ENCODE measurements at regions not wholly inside any gene's neighbourhood (a gene's known extent, or its start where the extent isn't known, plus 50 kb on each side); places are given as distances from the start of the nearest gene placed in this dataset.
A peak's percentile ranks its signal among the peaks of the same experiment; 100 is the strongest.
"Not testable (repeated sequence)": the region's sequence is repeated elsewhere in the genome, so short reads cannot be mapped to it uniquely, and the experiment has no call there.

- Histone ChIP-seq H3K4me2 (ENCODE audit: extremely low read depth, insufficient read depth, low read length) (no peak overlapping the region), H3K9ac (ENCODE audit: insufficient read depth, low read length) (no peak overlapping the region), H3K9me3 (ENCODE audit: control insufficient read depth, insufficient read depth, low read depth, low read length) (no peaks in the 10 kb centered on the region), H2AFZ (ENCODE audit: low read length) (no peak overlapping the region), H3K4me3 (replicated peaks in 1 of 4; ENCODE audit: control extremely low read depth in 1 of 4, insufficient read depth in 1 of 4, low read depth in 3 of 4, low read length in 4 of 4) (no peak overlapping the region), H4K20me1 (ENCODE audit: control insufficient read depth, extremely low read depth, insufficient read depth, low read length) (no peaks in the 10 kb centered on the region), H3K79me2 (ENCODE audit: control insufficient read depth, insufficient read depth, low read length) (no peaks in the 10 kb centered on the region), H3K27me3 (ENCODE audit: control insufficient read depth, insufficient read depth, low read length) (no peaks in the 10 kb centered on the region), H3K27ac (ENCODE audit: insufficient read depth, low read length) (no peak overlapping the region), H3K36me3 (ENCODE audit: control insufficient read depth, insufficient read depth, low read length) (no peaks in the 10 kb centered on the region), H3K4me1 (ENCODE audit: control insufficient read depth, extremely low read depth, insufficient read depth, low read length) (peaks cover 17% of the 10 kb centered on the region)
- no peak for DNase-seq (ENCODE audit: low read depth in 2 of 2)
- TF ChIP-seq EZH2 (IDR thresholded peaks at IDR 0.05; ENCODE audit: low read length, missing control alignments) (no peak), CTCF (conservative IDR thresholded peaks at IDR 0.05 in 1 of 2, IDR thresholded peaks at IDR 0.05 in 1 of 2; ENCODE audit: low read depth in 1 of 2, low read length in 2 of 2) (peak in 1 of 2 donors; percentile 31)
Measured at GRCh38 chr16:66026211-66026610, 340.3 kb upstream of the CDH5 start.

GRCh38 chr16:66025751-66026150, 340.7 kb upstream of the CDH5 start:
- Histone ChIP-seq H3K36me3 (ENCODE audit: control insufficient read depth, insufficient read depth, low read length) (no peaks in the 10 kb centered on the region), H4K20me1 (ENCODE audit: control insufficient read depth, extremely low read depth, insufficient read depth, low read length) (no peaks in the 10 kb centered on the region)

GRCh38 chr16:66024567-66024966, 341.9 kb upstream of the CDH5 start:
- not testable (repeated sequence) for H3K4me2 ChIP-seq (ENCODE audit: extremely low read depth, insufficient read depth, low read length); H3K36me3 ChIP-seq (ENCODE audit: control insufficient read depth, insufficient read depth, low read length); DNase-seq (ENCODE audit: low read depth in 2 of 2); H3K4me3 ChIP-seq (replicated peaks in 1 of 4; ENCODE audit: control extremely low read depth in 1 of 4, insufficient read depth in 1 of 4, low read depth in 3 of 4, low read length in 4 of 4); H3K79me2 ChIP-seq (ENCODE audit: control insufficient read depth, insufficient read depth, low read length); H2AFZ ChIP-seq (ENCODE audit: low read length); H3K27me3 ChIP-seq (ENCODE audit: control insufficient read depth, insufficient read depth, low read length); H4K20me1 ChIP-seq (ENCODE audit: control insufficient read depth, extremely low read depth, insufficient read depth, low read length); H3K9me3 ChIP-seq (ENCODE audit: control insufficient read depth, insufficient read depth, low read depth, low read length); H3K27ac ChIP-seq (ENCODE audit: insufficient read depth, low read length); H3K9ac ChIP-seq (ENCODE audit: insufficient read depth, low read length)
- H3K4me1 ChIP-seq (ENCODE audit: control insufficient read depth, extremely low read depth, insufficient read depth, low read length): peaks cover 18% of the 10 kb centered on the region

More at GRCh38 chr16:66025751-66026150, 340.7 kb upstream of the CDH5 start:
- TF ChIP-seq CTCF (conservative IDR thresholded peaks at IDR 0.05 in 1 of 2, IDR thresholded peaks at IDR 0.05 in 1 of 2; ENCODE audit: low read depth in 1 of 2, low read length in 2 of 2) (no peak), EZH2 (IDR thresholded peaks at IDR 0.05; ENCODE audit: low read length, missing control alignments) (no peak)
- no peak overlapping the region for H3K9ac ChIP-seq (ENCODE audit: insufficient read depth, low read length)
- H3K9me3 ChIP-seq (ENCODE audit: control insufficient read depth, insufficient read depth, low read depth, low read length): no peaks in the 10 kb centered on the region
- H3K4me3 ChIP-seq (replicated peaks in 1 of 4; ENCODE audit: control extremely low read depth in 1 of 4, insufficient read depth in 1 of 4, low read depth in 3 of 4, low read length in 4 of 4): no peak overlapping the region
- peaks cover 21% of the 10 kb centered on the region for H3K4me1 ChIP-seq (ENCODE audit: control insufficient read depth, extremely low read depth, insufficient read depth, low read length)
- H3K27ac ChIP-seq (ENCODE audit: insufficient read depth, low read length): no peak overlapping the region
- H3K27me3 ChIP-seq (ENCODE audit: control insufficient read depth, insufficient read depth, low read length): no peaks in the 10 kb centered on the region
- no peak overlapping the region for H2AFZ ChIP-seq (ENCODE audit: low read length)
- no peak for DNase-seq (ENCODE audit: low read depth in 2 of 2)
- H3K79me2 ChIP-seq (ENCODE audit: control insufficient read depth, insufficient read depth, low read length): no peaks in the 10 kb centered on the region
- no peak overlapping the region for H3K4me2 ChIP-seq (ENCODE audit: extremely low read depth, insufficient read depth, low read length)
